H1 (cell line): ENCODE measurements at regions not wholly inside any gene's neighbourhood (a gene's known extent, or its start where the extent isn't known, plus 50 kb on each side); places are given as distances from the start of the nearest gene placed in this dataset.

Experiments
- CTCF ChIA-PET: fragments of 300-600 bp; sonication (Branson Sonifier 250); formaldehyde crosslinking; loops from one replicate; lab custom pipeline; 2021; ENCODE audit not compliant: partially characterized antibody; lab: Charles Lee
- POLR2A ChIA-PET: fragments of 300-600 bp; sonication (Branson Sonifier 250); formaldehyde crosslinking; loops from one replicate; lab custom pipeline; 2021; ENCODE audit warnings: inconsistent platforms; ENCODE audit not compliant: partially characterized antibody; lab: Charles Lee
- DNase-seq, 2 experiments: peaks; one replicate each; pipeline versions ENCODE4 v3.0.0 to v3.0.0-alpha.2; 2010 to 2022; ENCODE audit warnings: low spot score in 2 of 2, low read depth in 1 of 2, mixed read lengths in 1 of 2
- FAIRE-seq: peaks from 2 replicates; lab custom pipeline; 2011; peaks lifted over from hg19 to GRCh38; lab: Jason Lieb, UNC
- H2AFZ ChIP-seq: 2 replicates; pipeline ENCODE4 v1.8.1; 2012; ENCODE audit warnings: low read length, inconsistent platforms
- H2AK5ac ChIP-seq: 2 replicates; pipeline ENCODE4 v1.6.1; 2013; ENCODE audit warnings: low read depth, low read length
- H2BK120ac ChIP-seq: replicated peaks from 2 replicates; pipeline ENCODE3; 2013; ENCODE audit warnings: low read depth, low read length, inconsistent platforms
- H2BK12ac ChIP-seq: 2 replicates; pipeline ENCODE4 v1.6.1; 2013; ENCODE audit warnings: low read depth, low read length
- H2BK15ac ChIP-seq: 2 replicates; pipeline ENCODE4 v1.6.1; 2013; ENCODE audit warnings: low read length
- H2BK20ac ChIP-seq: 2 replicates; pipeline ENCODE4 v1.6.1; 2013; ENCODE audit warnings: low read length
- H2BK5ac ChIP-seq: 2 replicates; pipeline ENCODE4 v1.6.1; 2013; ENCODE audit warnings: low read depth, low read length
- H3K14ac ChIP-seq: 2 replicates; pipeline ENCODE4 v1.6.1; 2013; ENCODE audit warnings: inconsistent platforms; ENCODE audit not compliant: insufficient read length
- H3K18ac ChIP-seq: 2 replicates; pipeline ENCODE4 v1.6.1; 2013; ENCODE audit warnings: low read length; ENCODE audit errors: extremely low read depth
- H3K23ac ChIP-seq: 2 replicates; pipeline ENCODE4 v1.6.1; 2013; ENCODE audit warnings: inconsistent platforms; ENCODE audit not compliant: insufficient read length
- H3K23me2 ChIP-seq: 2 replicates; pipeline ENCODE4 v1.6.1; 2013; ENCODE audit warnings: low read depth, low read length
- H3K27ac ChIP-seq: 2 replicates; pipeline ENCODE4 v1.6.1; 2011; ENCODE audit warnings: low read depth, low read length, inconsistent platforms
- H3K27me3 ChIP-seq, 4 experiments: replicated peaks in 1 of 4; 1 replicate in 1 of 4; 2 replicates in 3 of 4; pipeline versions ENCODE4 v1.6.1 to v1.8.1; 2011 to 2013; ENCODE audit warnings: low read length in 3 of 4, mild to moderate bottlenecking in 3 of 4, inconsistent platforms in 2 of 4, mixed read lengths in 2 of 4, moderate library complexity in 1 of 4; ENCODE audit not compliant: control insufficient read depth in 3 of 4, insufficient read depth in 3 of 4; ENCODE audit errors: extremely low read depth in 1 of 4
- H3K36me3 ChIP-seq, 4 experiments: 2 replicates each; pipeline versions ENCODE4 v1.6.1 to v1.8.1; 2011 to 2013; ENCODE audit warnings: mild to moderate bottlenecking in 4 of 4, low read length in 3 of 4, moderate library complexity in 2 of 4, control low read depth in 1 of 4, inconsistent platforms in 1 of 4; ENCODE audit not compliant: insufficient read depth in 4 of 4, control insufficient read depth in 2 of 4
- H3K4ac ChIP-seq: replicated peaks from 2 replicates; pipeline ENCODE3; 2013; ENCODE audit warnings: low read length, low read depth, mixed read lengths, inconsistent platforms; ENCODE audit not compliant: insufficient read length
- H3K4me1 ChIP-seq, 4 experiments: replicated peaks in 1 of 4; 1 replicate in 1 of 4; 2 replicates in 3 of 4; pipeline versions ENCODE4 v1.6.1 to v1.8.1; 2011 to 2013; ENCODE audit warnings: low read length in 3 of 4, inconsistent platforms in 2 of 4, mixed read lengths in 1 of 4; ENCODE audit not compliant: insufficient read depth in 4 of 4, control insufficient read depth in 3 of 4
- H3K4me2 ChIP-seq, 2 experiments: 2 replicates each; pipeline versions ENCODE4 v1.6.1 to v1.8.1; 2011 to 2013; ENCODE audit warnings: low read depth in 2 of 2, low read length in 2 of 2, control low read depth in 1 of 2, inconsistent platforms in 1 of 2, mild to moderate bottlenecking in 1 of 2; ENCODE audit not compliant: insufficient read depth in 1 of 2
- H3K4me3 ChIP-seq, 4 experiments: fragments of 200-600, 300-600 bp in 1 of 4; sonication (generic), shearing (Covaris generic), sonication (Bioruptor Twin) in 1 of 4; 2 replicates each; pipeline versions ENCODE4 v1.5.1 to v1.8.1; 2011 to 2016; ENCODE audit warnings: low read length in 4 of 4, low read depth in 3 of 4, control low read depth in 2 of 4, inconsistent platforms in 2 of 4, mild to moderate bottlenecking in 2 of 4, mixed read lengths in 1 of 4, moderate library complexity in 1 of 4; ENCODE audit not compliant: insufficient read depth in 2 of 4; ENCODE audit errors: extremely low read depth in 1 of 4
- H3K56ac ChIP-seq: replicated peaks from 2 replicates; pipeline ENCODE3; 2013; ENCODE audit warnings: low read depth, mild to moderate bottlenecking, mixed read lengths, low read length, inconsistent platforms; ENCODE audit not compliant: insufficient read length
- H3K79me1 ChIP-seq: 2 replicates; pipeline ENCODE4 v1.6.1; 2013; ENCODE audit warnings: low read depth, low read length, control low read depth
- H3K79me2 ChIP-seq, 2 experiments: 2 replicates each; pipeline versions ENCODE4 v1.6.1 to v1.8.1; 2012 to 2013; ENCODE audit warnings: low read length in 2 of 2, mild to moderate bottlenecking in 2 of 2, inconsistent platforms in 1 of 2; ENCODE audit not compliant: insufficient read depth in 2 of 2, control insufficient read depth in 1 of 2
- H3K9ac ChIP-seq, 4 experiments: replicated peaks in 1 of 4; 1 replicate in 1 of 4; 2 replicates in 3 of 4; pipeline versions ENCODE4 v1.6.1 to v1.8.1; 2011 to 2013; ENCODE audit warnings: low read depth in 3 of 4, low read length in 3 of 4, control low read depth in 2 of 4, mild to moderate bottlenecking in 2 of 4, moderate library complexity in 2 of 4, inconsistent platforms in 1 of 4; ENCODE audit errors: extremely low read depth in 1 of 4
- H3K9me3 ChIP-seq, 2 experiments: 2 replicates each; pipeline versions ENCODE4 v1.6.1 to v1.8.1; 2012 to 2013; ENCODE audit warnings: mild to moderate bottlenecking in 2 of 2, moderate library complexity in 2 of 2, control low read depth in 1 of 2, inconsistent platforms in 1 of 2, low read depth in 1 of 2, low read length in 1 of 2, mixed read lengths in 1 of 2; ENCODE audit not compliant: insufficient read depth in 2 of 2
- H4K20me1 ChIP-seq, 2 experiments: replicated peaks in 1 of 2; 2 replicates each; pipeline versions ENCODE3 to v1.8.1; 2011 to 2013; ENCODE audit warnings: inconsistent platforms in 2 of 2, low read length in 2 of 2, mild to moderate bottlenecking in 1 of 2; ENCODE audit not compliant: insufficient read depth in 2 of 2, control insufficient read depth in 1 of 2
- H4K5ac ChIP-seq: 2 replicates; pipeline ENCODE4 v1.6.1; 2013; ENCODE audit warnings: low read length, low read depth, mixed read lengths, inconsistent platforms; ENCODE audit not compliant: insufficient read length
- H4K8ac ChIP-seq: 2 replicates; pipeline ENCODE4 v1.8.0; 2013; ENCODE audit warnings: mild to moderate bottlenecking, moderate library complexity, low read length, inconsistent platforms; ENCODE audit not compliant: insufficient read depth; ENCODE audit errors: extremely low read depth
- H4K91ac ChIP-seq: replicated peaks from 2 replicates; pipeline ENCODE3; 2013; ENCODE audit warnings: low read length, mixed read lengths, inconsistent platforms; ENCODE audit not compliant: insufficient read length
- BACH1 ChIP-seq: IDR thresholded peaks from 2 replicates; pipeline ENCODE4 v1.6.1; 2012; ENCODE audit warnings: low read length, improper control_type of control experiment
- EP300 ChIP-seq, 2 experiments: IDR thresholded peaks; 1 replicate in 1 of 2; 2 replicates in 1 of 2; pipeline ENCODE4 v1.6.1; 2011 to 2012; ENCODE audit warnings: low read depth in 2 of 2, low read length in 2 of 2, mild to moderate bottlenecking in 2 of 2, borderline replicate concordance in 1 of 2, inconsistent platforms in 1 of 2, moderate library complexity in 1 of 2
- POLR2AphosphoS5 ChIP-seq: IDR thresholded peaks from 2 replicates; pipeline ENCODE4 v1.6.1; 2011; ENCODE audit warnings: low read depth, low read length
- POU5F1 ChIP-seq: IDR thresholded peaks from 2 replicates; pipeline ENCODE4 v1.6.1; 2011; ENCODE audit warnings: low read depth, mild to moderate bottlenecking, low read length, moderate library complexity
- RNF2 ChIP-seq: fragments of 200-900, 300-1000 bp; sonication (generic); IDR thresholded peaks from 2 replicates; pipeline ENCODE4 v1.7.1; 2016; ENCODE audit warnings: borderline replicate concordance, low read depth, mild to moderate bottlenecking, antibody characterized with exemption, low read length; ENCODE audit not compliant: poor library complexity, severe bottlenecking; ENCODE audit errors: missing control alignments
- TBP ChIP-seq: IDR thresholded peaks from 2 replicates; pipeline ENCODE4 v1.6.1; 2011; ENCODE audit warnings: low read depth, low read length, improper control_type of control experiment
- WGBS, 2 experiments: shearing (Covaris generic) in 1 of 2; methylation state at CpG; one replicate each; pipeline versions ENCODE4 v1.1.6 to v1.1.7; 2013 to 2015; ENCODE audit warnings: low lambda C conversion rate in 2 of 2, mixed read lengths in 2 of 2, inconsistent platforms in 1 of 2, low coverage in 1 of 2, missing lambda C conversion rate in 1 of 2; ENCODE audit not compliant: insufficient replicate concordance in 2 of 2, insufficient coverage in 1 of 2, insufficient read length in 1 of 2; ENCODE audit errors: extremely low coverage in 1 of 2, missing lambda C conversion rate in 1 of 2; 5-methylcytosine and 5-hydroxymethylcytosine counted together
- TF ChIP-seq, protein P1 (sequence below): IDR thresholded peaks from 2 replicates; pipeline ENCODE4 v1.6.1; 2012; ENCODE audit warnings: inconsistent platforms

DNA sequence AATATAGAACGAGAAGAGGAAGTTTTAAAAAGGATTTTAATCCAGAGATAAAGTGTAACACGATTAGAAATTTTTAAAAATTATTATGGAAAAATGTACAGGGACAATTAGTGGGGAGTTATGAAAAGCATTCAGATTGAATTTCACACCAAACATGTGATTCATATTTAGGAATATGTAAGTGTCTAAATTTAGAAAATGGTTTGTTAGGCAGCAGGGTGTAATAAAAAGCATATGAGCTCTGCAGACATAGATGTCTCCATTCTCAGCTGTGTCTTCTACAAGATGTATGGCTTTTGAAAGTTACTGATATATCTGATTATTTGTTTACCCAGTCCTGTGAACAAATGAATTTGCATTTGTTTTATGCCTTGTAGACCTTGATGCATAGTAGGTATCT, 638.9 kb upstream of the AGA start:
- TF ChIP-seq TBP: no peak
- no peak for TF ChIP-seq BACH1
- no peak for TF ChIP-seq POU5F1
- no peak for TF ChIP-seq EP300 (IDR thresholded peaks at IDR 0.05; ENCODE audit: borderline replicate concordance in 1 of 2, low read depth in 2 of 2, low read length in 2 of 2)
- TF ChIP-seq, protein P1, sequence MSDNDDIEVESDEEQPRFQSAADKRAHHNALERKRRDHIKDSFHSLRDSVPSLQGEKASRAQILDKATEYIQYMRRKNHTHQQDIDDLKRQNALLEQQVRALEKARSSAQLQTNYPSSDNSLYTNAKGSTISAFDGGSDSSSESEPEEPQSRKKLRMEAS: no peak
- no peak for TF ChIP-seq RNF2
- no peak for TF ChIP-seq POLR2AphosphoS5
- TF ChIP-seq, all 59 proteins: peak for 0
- H3K27me3 ChIP-seq: no peaks in the 10 kb centered on the region
- H3K4me2 ChIP-seq: no peak overlapping the region
- H4K20me1 ChIP-seq: no peaks in the 10 kb centered on the region
- DNase-seq (no peak), FAIRE-seq (no peak)
- H2BK20ac ChIP-seq: no peak overlapping the region
- no peak overlapping the region for H3K4me3 ChIP-seq
- no peak overlapping the region for H3K9ac ChIP-seq
- no peak overlapping the region for H4K91ac ChIP-seq
- H2AK5ac ChIP-seq: no peak overlapping the region
- H2BK120ac ChIP-seq: no peak overlapping the region
- H3K36me3 ChIP-seq: no peaks in the 10 kb centered on the region
- no peak overlapping the region for H2BK5ac ChIP-seq
- no peak overlapping the region for H4K8ac ChIP-seq
- H2AFZ ChIP-seq: no peak overlapping the region
- no peaks in the 10 kb centered on the region for H3K9me3 ChIP-seq
- no peak overlapping the region for H3K4ac ChIP-seq
- no peak overlapping the region for H2BK12ac ChIP-seq
- H3K27ac ChIP-seq: no peak overlapping the region
- no peak overlapping the region for H3K56ac ChIP-seq
- H3K23me2 ChIP-seq: no peaks in the 10 kb centered on the region
- no peak overlapping the region for H2BK15ac ChIP-seq
- no peaks in the 10 kb centered on the region for H3K79me1 ChIP-seq
- H3K14ac ChIP-seq: no peak overlapping the region
- 94% methylated on average over 2 of the region's 2 CpGs; no CpG with 5 or more reads in 1 of the 2 experiments for WGBS, 2 experiments
- no peaks in the 10 kb centered on the region for H3K79me2 ChIP-seq
- POLR2A ChIA-PET: no interaction called here
- no peak overlapping the region for H3K23ac ChIP-seq
- no peak overlapping the region for H3K18ac ChIP-seq
- no peaks in the 10 kb centered on the region for H3K4me1 ChIP-seq
- H4K5ac ChIP-seq: no peak overlapping the region
- CTCF ChIA-PET: interaction anchor here (0.6 to 1.7 kb wide), 2 partner anchors 201 to 1031 kb away, joined by 3 to 5 read pairs; no protein-coding TSS in a partner anchor
